Choroid plexus epithelial cell (primary cell): ENCODE measurements at regions not wholly inside any gene's neighbourhood (a gene's known extent, or its start where the extent isn't known, plus 50 kb on each side); places are given as distances from the start of the nearest gene placed in this dataset.
A peak's percentile ranks its signal among the peaks of the same experiment; 100 is the strongest.

Experiments used
- DNase-seq: peaks from one replicate; pipeline ENCODE4 v3.0.0-alpha.2; 2010; ENCODE audit warnings: low read depth
- H3K4me3 ChIP-seq: 2 replicates; pipeline ENCODE4 v1.5.1; 2011; ENCODE audit warnings: low read depth, mild to moderate bottlenecking, control low read depth, low read length, moderate library complexity
- TF ChIP-seq, protein P1 (sequence below): conservative IDR thresholded peaks from 2 replicates; pipeline ENCODE4 v1.5.1; 2011; ENCODE audit warnings: low read depth, mild to moderate bottlenecking, control low read depth, inconsistent platforms, low read length, moderate library complexity

GRCh38 chr4:31674313-31674947 is 954.3 kb downstream of the PCDH7 start:
- TF ChIP-seq, protein P1, sequence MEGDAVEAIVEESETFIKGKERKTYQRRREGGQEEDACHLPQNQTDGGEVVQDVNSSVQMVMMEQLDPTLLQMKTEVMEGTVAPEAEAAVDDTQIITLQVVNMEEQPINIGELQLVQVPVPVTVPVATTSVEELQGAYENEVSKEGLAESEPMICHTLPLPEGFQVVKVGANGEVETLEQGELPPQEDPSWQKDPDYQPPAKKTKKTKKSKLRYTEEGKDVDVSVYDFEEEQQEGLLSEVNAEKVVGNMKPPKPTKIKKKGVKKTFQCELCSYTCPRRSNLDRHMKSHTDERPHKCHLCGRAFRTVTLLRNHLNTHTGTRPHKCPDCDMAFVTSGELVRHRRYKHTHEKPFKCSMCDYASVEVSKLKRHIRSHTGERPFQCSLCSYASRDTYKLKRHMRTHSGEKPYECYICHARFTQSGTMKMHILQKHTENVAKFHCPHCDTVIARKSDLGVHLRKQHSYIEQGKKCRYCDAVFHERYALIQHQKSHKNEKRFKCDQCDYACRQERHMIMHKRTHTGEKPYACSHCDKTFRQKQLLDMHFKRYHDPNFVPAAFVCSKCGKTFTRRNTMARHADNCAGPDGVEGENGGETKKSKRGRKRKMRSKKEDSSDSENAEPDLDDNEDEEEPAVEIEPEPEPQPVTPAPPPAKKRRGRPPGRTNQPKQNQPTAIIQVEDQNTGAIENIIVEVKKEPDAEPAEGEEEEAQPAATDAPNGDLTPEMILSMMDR, result peak; percentile 61
- DNase-seq, result peak; percentile 49
- H3K4me3 ChIP-seq, result no peak overlapping the region

DNA sequence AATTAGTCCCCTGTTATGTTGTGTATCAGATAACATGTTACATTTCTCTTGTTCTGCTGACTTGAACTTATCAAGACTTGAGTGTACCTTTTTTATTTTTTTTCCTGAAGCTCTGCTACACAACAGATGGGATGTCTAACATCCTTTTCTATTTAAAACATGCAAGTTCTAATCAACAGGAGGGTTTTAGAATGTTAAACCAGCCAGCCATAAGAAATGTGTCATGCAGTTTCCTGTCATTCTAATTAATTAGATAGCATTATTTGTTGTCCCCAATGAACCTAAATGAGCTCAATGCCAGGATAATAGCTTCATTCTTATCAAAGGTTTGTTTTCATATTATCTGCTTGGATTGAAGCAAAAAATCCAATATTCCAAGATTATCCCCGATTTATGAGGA is 958.2 kb downstream of the PCDH7 start:
- DNase-seq, result no peak
- TF ChIP-seq, protein P1, result no peak
- H3K4me3 ChIP-seq, result no peak overlapping the region

- TF ChIP-seq, protein P1, result no peak
- no peak overlapping the region for H3K4me3 ChIP-seq
- peak; percentile 54 for DNase-seq
Measured at GRCh38 chr4:31682796-31683195, 962.6 kb downstream of the PCDH7 start.

DNA sequence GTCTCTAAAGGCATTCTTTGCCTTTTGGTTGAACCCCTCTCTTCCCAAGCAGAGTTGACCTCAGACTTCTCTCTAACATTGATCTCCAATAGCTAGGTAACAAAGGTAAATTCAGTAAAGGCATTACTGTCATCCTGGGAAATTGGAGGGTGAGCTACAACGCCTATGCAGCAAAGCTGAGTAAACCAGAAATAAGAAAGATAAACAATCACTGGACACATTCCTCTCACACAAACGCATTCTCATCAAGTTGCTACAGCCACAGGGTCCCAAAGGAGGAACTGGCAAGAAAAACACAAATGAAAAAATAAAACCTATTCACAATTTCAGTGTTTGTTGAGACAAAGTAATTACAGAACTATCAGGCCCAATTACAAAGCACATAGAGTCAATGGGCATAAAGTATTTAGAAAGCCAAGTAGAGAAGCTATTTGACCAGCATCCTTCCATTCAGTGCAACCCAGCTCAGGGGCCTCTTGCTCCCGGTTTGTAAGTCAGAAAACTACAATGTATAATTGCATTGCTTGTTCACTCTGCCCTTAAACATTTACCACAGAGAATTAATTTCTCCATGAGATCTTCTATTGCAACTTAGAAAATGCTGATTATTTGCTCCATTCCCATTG is 967.7 kb downstream of the PCDH7 start:
- no peak overlapping the region for H3K4me3 ChIP-seq
- TF ChIP-seq, protein P1, result no peak
- peak; percentile 13 for DNase-seq

DNA sequence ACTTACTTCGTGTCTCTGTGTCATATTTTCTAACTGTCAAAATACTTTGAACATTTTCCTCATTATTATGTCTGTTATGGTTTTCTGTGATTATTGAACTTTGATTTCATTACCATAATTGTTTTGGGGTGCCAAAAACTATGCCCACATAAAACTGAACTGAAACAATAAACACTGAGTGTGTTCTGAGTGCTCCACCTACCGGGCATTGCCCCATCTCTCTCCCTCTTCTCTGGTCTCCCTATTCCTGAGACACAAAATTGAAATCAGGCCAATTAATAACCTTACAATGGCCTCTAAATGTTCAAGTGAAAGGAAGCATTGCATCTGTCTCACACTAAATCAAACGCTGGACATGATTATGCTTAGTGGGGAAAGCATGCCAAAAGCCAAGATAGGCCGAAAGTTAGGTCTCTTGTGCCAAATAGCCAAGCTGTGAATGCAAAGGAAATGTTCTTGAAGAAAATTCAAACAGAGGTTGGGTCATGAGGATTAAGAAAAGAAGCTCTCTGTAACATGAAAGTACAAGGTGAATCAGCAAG is 972.3 kb downstream of the PCDH7 start:
- TF ChIP-seq, protein P1, result peak; percentile 16
- DNase-seq, result no peak
- H3K4me3 ChIP-seq, result no peak overlapping the region

DNA sequence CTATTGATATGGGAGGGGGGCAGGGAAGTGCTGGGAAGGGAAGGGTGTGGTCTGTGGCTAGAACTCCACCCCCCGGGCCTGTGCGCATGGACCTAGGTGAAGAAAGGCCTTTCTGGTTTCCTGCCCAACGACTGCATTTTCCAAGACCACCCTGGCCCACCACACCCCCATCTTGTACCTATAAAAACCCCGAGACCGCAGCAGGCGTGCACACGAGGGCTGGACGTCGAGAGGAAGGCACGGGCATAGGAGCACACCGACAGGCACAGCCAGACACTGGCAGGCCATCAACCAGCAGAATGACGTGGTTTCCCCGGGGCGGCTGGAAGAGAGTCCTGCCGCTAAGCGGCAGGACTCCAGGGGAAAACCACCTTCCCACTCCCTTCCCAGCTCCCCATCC is 981.1 kb downstream of the PCDH7 start:
- TF ChIP-seq, protein P1, result no peak

More for the DNA sequence above, 981.1 kb downstream of the PCDH7 start:
- H3K4me3 ChIP-seq, result no peak overlapping the region
- no peak for DNase-seq
